Transverse colon (tissue), 4 donors: ENCODE measurements at regions not wholly inside any gene's neighbourhood (a gene's known extent, or its start where the extent isn't known, plus 50 kb on each side); places are given as distances from the start of the nearest gene placed in this dataset.

Experiments used
- EP300 ChIP-seq: sonication (generic); formaldehyde crosslinking; IDR thresholded peaks from one replicate; pipeline ENCODE4 v1.6.1; 2017; ENCODE audit warnings: antibody characterized with exemption, low read depth
- POLR2A ChIP-seq: fragments of 450-650 bp; IDR thresholded peaks from one replicate; pipeline ENCODE4 v1.6.1; 2016; ENCODE audit warnings: antibody characterized with exemption, mild to moderate bottlenecking, moderate library complexity
- POLR2AphosphoS5 ChIP-seq, 3 donors: sonication (generic); formaldehyde crosslinking; IDR thresholded peaks; one replicate each; pipeline ENCODE4 v1.6.1; 2016; ENCODE audit warnings: antibody characterized with exemption in 3 of 3
- TF ChIP-seq, protein P1 (sequence below), 5 experiments: fragments of 200-600 bp in 3 of 5; fragments of 450-650 bp in 2 of 5; sonication (generic) in 3 of 5; IDR thresholded peaks; 1 replicate in 2 of 5; 2 replicates in 3 of 5; pipeline ENCODE4 v1.5.1; 2016 to 2017; ENCODE audit warnings: antibody characterized with exemption in 5 of 5, inconsistent platforms in 3 of 5, mild to moderate bottlenecking in 2 of 5, moderate library complexity in 1 of 5

DNA sequence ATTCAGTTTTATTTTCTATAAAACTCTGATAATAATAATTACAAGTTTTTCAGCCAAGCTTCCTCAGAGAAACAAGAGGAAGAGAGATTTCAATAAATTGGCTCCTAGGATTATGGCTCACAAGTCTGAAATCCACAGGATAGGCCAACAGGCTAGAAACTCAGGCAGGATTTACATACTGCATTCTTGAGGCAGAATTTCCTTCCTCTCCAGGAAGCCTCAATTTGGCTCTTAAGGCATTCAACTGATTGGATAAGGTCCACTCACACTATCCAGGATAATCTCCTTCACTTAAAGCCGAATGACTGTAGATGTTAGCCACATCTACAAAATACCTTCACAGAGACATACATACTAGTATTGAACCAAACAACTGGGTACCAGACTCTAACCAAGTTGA is 120.3 kb upstream of the FAT3 start:
- TF ChIP-seq, protein P1, sequence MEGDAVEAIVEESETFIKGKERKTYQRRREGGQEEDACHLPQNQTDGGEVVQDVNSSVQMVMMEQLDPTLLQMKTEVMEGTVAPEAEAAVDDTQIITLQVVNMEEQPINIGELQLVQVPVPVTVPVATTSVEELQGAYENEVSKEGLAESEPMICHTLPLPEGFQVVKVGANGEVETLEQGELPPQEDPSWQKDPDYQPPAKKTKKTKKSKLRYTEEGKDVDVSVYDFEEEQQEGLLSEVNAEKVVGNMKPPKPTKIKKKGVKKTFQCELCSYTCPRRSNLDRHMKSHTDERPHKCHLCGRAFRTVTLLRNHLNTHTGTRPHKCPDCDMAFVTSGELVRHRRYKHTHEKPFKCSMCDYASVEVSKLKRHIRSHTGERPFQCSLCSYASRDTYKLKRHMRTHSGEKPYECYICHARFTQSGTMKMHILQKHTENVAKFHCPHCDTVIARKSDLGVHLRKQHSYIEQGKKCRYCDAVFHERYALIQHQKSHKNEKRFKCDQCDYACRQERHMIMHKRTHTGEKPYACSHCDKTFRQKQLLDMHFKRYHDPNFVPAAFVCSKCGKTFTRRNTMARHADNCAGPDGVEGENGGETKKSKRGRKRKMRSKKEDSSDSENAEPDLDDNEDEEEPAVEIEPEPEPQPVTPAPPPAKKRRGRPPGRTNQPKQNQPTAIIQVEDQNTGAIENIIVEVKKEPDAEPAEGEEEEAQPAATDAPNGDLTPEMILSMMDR (IDR thresholded peaks at IDR 0.05), result no peak
- TF ChIP-seq POLR2A (no peak), POLR2AphosphoS5 (IDR thresholded peaks at IDR 0.05) (no peak), EP300 (no peak)
